CD4-positive, alpha-beta memory T cell (primary cell): ENCODE measurements at regions not wholly inside any gene's neighbourhood (a gene's known extent, or its start where the extent isn't known, plus 50 kb on each side); places are given as distances from the start of the nearest gene placed in this dataset.

ENCODE experiments used
- CTCF ChIA-PET: fragments of 350-600 bp; sonication (Branson Sonifier 250); formaldehyde crosslinking; loops from one replicate; lab custom pipeline; 2021; ENCODE audit warnings: inconsistent platforms; ENCODE audit not compliant: partially characterized antibody; lab: Charles Lee
- POLR2A ChIA-PET: fragments of 350-600 bp; sonication (Branson Sonifier 250); formaldehyde crosslinking; loops from one replicate; lab custom pipeline; 2021; ENCODE audit not compliant: partially characterized antibody; lab: Charles Lee
- DNase-seq, 5 donors: peaks; one replicate each; pipeline versions ENCODE4 v3.0.0 to v3.0.0-alpha.2; 2020 to 2022; ENCODE audit warnings: mixed read lengths in 1 of 5
- H3K27ac ChIP-seq: one replicate; pipeline ENCODE4 v1.7.0; 2013; ENCODE audit warnings: low read depth, low read length
- H3K27me3 ChIP-seq: 2 replicates; pipeline ENCODE4 v1.7.0; 2013; ENCODE audit warnings: mild to moderate bottlenecking, low read length, moderate library complexity; ENCODE audit not compliant: insufficient read depth
- H3K36me3 ChIP-seq: 2 replicates; pipeline ENCODE4 v1.7.0; 2013; ENCODE audit warnings: mild to moderate bottlenecking, low read length, moderate library complexity; ENCODE audit not compliant: insufficient read depth
- H3K4me1 ChIP-seq: 2 replicates; pipeline ENCODE4 v1.7.0; 2013; ENCODE audit warnings: mild to moderate bottlenecking, low read length, moderate library complexity; ENCODE audit not compliant: insufficient read depth
- H3K4me3 ChIP-seq, 2 donors: one replicate each; pipeline ENCODE4 v1.7.0; 2013; ENCODE audit warnings: low read length in 2 of 2, mild to moderate bottlenecking in 1 of 2
- H3K9me3 ChIP-seq, 2 donors: one replicate each; pipeline ENCODE4 v1.7.0; 2013; ENCODE audit warnings: low read length in 2 of 2, control low read depth in 1 of 2; ENCODE audit not compliant: control insufficient read depth in 1 of 2
- H3K27ac Mint-ChIP-seq, 7 donors: one replicate each; pipeline ENCODE4 v1.8.0; 2020 to 2021; ENCODE audit warnings: mixed read lengths in 7 of 7, mild to moderate bottlenecking in 6 of 7, inconsistent platforms in 3 of 7, moderate library complexity in 3 of 7
- H3K27me3 Mint-ChIP-seq, 2 donors: one replicate each; pipeline ENCODE4 v1.8.0; 2020 to 2021; ENCODE audit warnings: mixed read lengths in 2 of 2
- H3K36me3 Mint-ChIP-seq, 2 donors: one replicate each; pipeline ENCODE4 v1.8.0; 2020 to 2021; ENCODE audit warnings: mixed read lengths in 2 of 2, inconsistent platforms in 1 of 2, mild to moderate bottlenecking in 1 of 2
- H3K4me1 Mint-ChIP-seq, 4 donors: one replicate each; pipeline ENCODE4 v1.8.0; 2020 to 2021; ENCODE audit warnings: mixed read lengths in 4 of 4, mild to moderate bottlenecking in 1 of 4
- H3K4me3 Mint-ChIP-seq, 8 donors: one replicate each; pipeline ENCODE4 v1.8.0; 2020 to 2021; ENCODE audit warnings: mixed read lengths in 8 of 8, mild to moderate bottlenecking in 7 of 8, moderate library complexity in 6 of 8, inconsistent platforms in 3 of 8
- H3K9me3 Mint-ChIP-seq, 8 donors: one replicate each; pipeline ENCODE4 v1.8.0; 2020 to 2021; ENCODE audit warnings: mixed read lengths in 8 of 8, mild to moderate bottlenecking in 5 of 8, inconsistent platforms in 3 of 8, moderate library complexity in 1 of 8
- intact Hi-C: fragments of 100-400 bp; cut with micrococcal nuclease; formaldehyde crosslinking; loops from one replicate; pipeline ENCODE4 v1.15.1; 2023

GRCh38 chr3:188059351-188059750 is 94.6 kb upstream of the LPP start:
- CTCF ChIA-PET = interaction anchor here (1.2 to 5.8 kb wide), 9 partner anchors 9 to 895 kb away, joined by 3 to 42 read pairs (median 7); no protein-coding TSS in a partner anchor
- intact Hi-C loops = no loop called here

GRCh38 chr3:188060264-188060835 is 93.6 kb upstream of the LPP start:
- ChIA-PET POLR2A (interaction anchor here (0.8 to 1.3 kb wide), 2 partner anchors 10 to 315 kb away, joined by 3 to 6 read pairs; partner anchors contain the start of gene BCL6), CTCF (interaction anchor here (1.2 to 5.8 kb wide), 11 partner anchors 8 to 894 kb away, joined by 3 to 42 read pairs (median 5); partner anchors contain the start of gene BCL6)
- Mint-ChIP-seq H3K27ac (peak overlapping the region in 4 of 7 donors; percentile 30 to 54 (median 40)), H3K27me3 (no peaks in the 10 kb centered on the region), H3K4me1 (peaks cover 12 to 19% (median 14%) of the 10 kb centered on the region in 4 donors), H3K4me3 (no peak overlapping the region), H3K9me3 (no peaks in the 10 kb centered on the region), H3K36me3 (no peaks in the 10 kb centered on the region)
- H3K27me3 ChIP-seq = no peaks in the 10 kb centered on the region
- no peak for DNase-seq
- no peak overlapping the region for H3K4me3 ChIP-seq
- no peaks in the 10 kb centered on the region for H3K36me3 ChIP-seq
- no peaks in the 10 kb centered on the region for H3K9me3 ChIP-seq
- no peak overlapping the region for H3K27ac ChIP-seq
- intact Hi-C loops = loop anchor here (2.0 kb wide), 2 partner anchors 86 to 318 kb away; no protein-coding TSS in a partner anchor
- peaks cover 12% of the 10 kb centered on the region for H3K4me1 ChIP-seq

More at GRCh38 chr3:188059351-188059750, 94.6 kb upstream of the LPP start:
- Histone ChIP-seq H3K4me3 (no peak overlapping the region), H3K27ac (no peak overlapping the region), H3K9me3 (no peaks in the 10 kb centered on the region), H3K4me1 (peaks cover 12% of the 10 kb centered on the region), H3K36me3 (no peaks in the 10 kb centered on the region), H3K27me3 (no peaks in the 10 kb centered on the region)
- Mint-ChIP-seq H3K27ac (peak overlapping the region in 1 of 7 donors; percentile 19), H3K4me3 (no peak overlapping the region), H3K27me3 (no peaks in the 10 kb centered on the region), H3K36me3 (no peaks in the 10 kb centered on the region), H3K4me1 (peaks cover 12 to 18% (median 14%) of the 10 kb centered on the region in 4 donors), H3K9me3 (no peaks in the 10 kb centered on the region)
- no peak for DNase-seq
- POLR2A ChIA-PET = interaction anchor here (0.8 to 2.4 kb wide), 2 partner anchors 314 to 319 kb away, joined by 3 to 8 read pairs; partner anchors contain the start of gene BCL6

GRCh38 chr3:188060840-188061544 is 93.0 kb upstream of the LPP start:
- DNase-seq = peak; percentile 50 to 78 (median 63)
- H3K9me3 ChIP-seq = no peaks in the 10 kb centered on the region
- Mint-ChIP-seq H3K4me1 (peaks cover 12 to 19% (median 14%) of the 10 kb centered on the region in 4 donors), H3K4me3 (peak overlapping the region in 2 of 8 donors; percentile 17 to 43), H3K27me3 (no peaks in the 10 kb centered on the region), H3K27ac (peak overlapping the region in 6 of 7 donors; percentile 71 to 95 (median 84)), H3K36me3 (no peaks in the 10 kb centered on the region), H3K9me3 (no peaks in the 10 kb centered on the region)
- H3K27ac ChIP-seq = no peak overlapping the region
- no peaks in the 10 kb centered on the region for H3K36me3 ChIP-seq
- peaks cover 12% of the 10 kb centered on the region for H3K4me1 ChIP-seq
- intact Hi-C loops = loop anchor here (1.0 to 2.0 kb wide), 3 partner anchors 86 to 318 kb away; no protein-coding TSS in a partner anchor
- CTCF ChIA-PET = interaction anchor here (0.6 to 5.8 kb wide), 11 partner anchors 8 to 980 kb away, joined by 3 to 42 read pairs (median 4); partner anchors contain the start of gene BCL6
- H3K27me3 ChIP-seq = no peaks in the 10 kb centered on the region
- POLR2A ChIA-PET = interaction anchor here (0.8 to 1.6 kb wide), 3 partner anchors 11 to 316 kb away, joined by 3 to 6 read pairs (median 5); partner anchors contain the start of gene BCL6
- no peak overlapping the region for H3K4me3 ChIP-seq

GRCh38 chr3:188062216-188062615 is 91.7 kb upstream of the LPP start:
- no peaks in the 10 kb centered on the region for H3K27me3 Mint-ChIP-seq
- Histone ChIP-seq H3K36me3 (no peaks in the 10 kb centered on the region), H3K27ac (no peak overlapping the region), H3K9me3 (no peaks in the 10 kb centered on the region), H3K4me1 (peaks cover 12% of the 10 kb centered on the region), H3K4me3 (no peak overlapping the region), H3K27me3 (no peaks in the 10 kb centered on the region)
- ChIA-PET POLR2A (interaction anchor here (1.6 kb wide), 1 partner anchor 317 kb away, joined by 5 read pairs; the partner anchor contains the start of gene BCL6), CTCF (interaction anchor here (1.1 to 5.8 kb wide), 4 partner anchors 62 to 979 kb away, joined by 3 to 42 read pairs (median 4); no protein-coding TSS in a partner anchor)
- H3K36me3 Mint-ChIP-seq = no peaks in the 10 kb centered on the region
- H3K9me3 Mint-ChIP-seq = no peaks in the 10 kb centered on the region
- intact Hi-C loops = no loop called here
- no peak overlapping the region for H3K4me3 Mint-ChIP-seq
- no peak for DNase-seq
- peaks cover 12 to 19% (median 14%) of the 10 kb centered on the region in 4 donors for H3K4me1 Mint-ChIP-seq
- H3K27ac Mint-ChIP-seq = peak overlapping the region in 3 of 7 donors; percentile 1 to 80 (median 49)

- Histone ChIP-seq H3K4me1 (peaks cover 12% of the 10 kb centered on the region), H3K27ac (no peak overlapping the region), H3K27me3 (no peaks in the 10 kb centered on the region), H3K9me3 (no peaks in the 10 kb centered on the region), H3K4me3 (no peak overlapping the region), H3K36me3 (no peaks in the 10 kb centered on the region)
- no peak for DNase-seq
- no peaks in the 10 kb centered on the region for H3K9me3 Mint-ChIP-seq
- H3K36me3 Mint-ChIP-seq = no peaks in the 10 kb centered on the region
- intact Hi-C loops = no loop called here
- H3K4me3 Mint-ChIP-seq = no peak overlapping the region
- CTCF ChIA-PET = interaction anchor here (0.6 to 5.8 kb wide), 4 partner anchors 255 to 1775 kb away, joined by 3 to 42 read pairs (median 6); no protein-coding TSS in a partner anchor
- peaks cover 12 to 19% (median 14%) of the 10 kb centered on the region in 4 donors for H3K4me1 Mint-ChIP-seq
- POLR2A ChIA-PET = no interaction called here
- H3K27ac Mint-ChIP-seq = peak overlapping the region in 1 of 7 donors; percentile 53
- H3K27me3 Mint-ChIP-seq = no peaks in the 10 kb centered on the region
Observed at GRCh38 chr3:188064831-188065493, 89.0 kb upstream of the LPP start.

- H3K9me3 ChIP-seq = no peaks in the 10 kb centered on the region
- DNase-seq = no peak
- ChIA-PET POLR2A (no interaction called here), CTCF (interaction anchor here (2.3 kb wide), 1 partner anchor 326 kb away, joined by 8 read pairs; no protein-coding TSS in a partner anchor)
- peaks cover 7% of the 10 kb centered on the region for H3K4me1 ChIP-seq
- no peaks in the 10 kb centered on the region for H3K27me3 Mint-ChIP-seq
- intact Hi-C loops = no loop called here
- no peaks in the 10 kb centered on the region for H3K9me3 Mint-ChIP-seq
- no peak overlapping the region for H3K4me3 Mint-ChIP-seq
- peaks cover 5 to 11% (median 6%) of the 10 kb centered on the region in 4 donors for H3K4me1 Mint-ChIP-seq
- H3K27ac ChIP-seq = no peak overlapping the region
- H3K36me3 Mint-ChIP-seq = no peaks in the 10 kb centered on the region
- H3K4me3 ChIP-seq = no peak overlapping the region
- no peaks in the 10 kb centered on the region for H3K36me3 ChIP-seq
- H3K27me3 ChIP-seq = no peaks in the 10 kb centered on the region
- peak overlapping the region in 1 of 7 donors; percentile 38 for H3K27ac Mint-ChIP-seq
Observed at GRCh38 chr3:188066141-188066540, 87.8 kb upstream of the LPP start.
